Esophagus muscularis mucosa (tissue), 4 donors: ENCODE measurements at regions not wholly inside any gene's neighbourhood (a gene's known extent, or its start where the extent isn't known, plus 50 kb on each side); places are given as distances from the start of the nearest gene placed in this dataset.

Source experiments
- DNase-seq: peaks from one replicate; pipeline ENCODE4 v3.0.0-alpha.2; 2017; ENCODE audit errors: extremely low spot score
- H3K27ac ChIP-seq, 4 donors: fragments of 200-600 bp; sonication (generic); replicated peaks in 1 of 4; 1 replicate in 3 of 4; 2 replicates in 1 of 4; pipeline ENCODE4 v1.5.1; 2016 to 2019; ENCODE audit warnings: mild to moderate bottlenecking in 1 of 4
- H3K27me3 ChIP-seq, 4 donors: fragments of 200-600 bp; sonication (generic); one replicate each; pipeline versions ENCODE4 v1.5.1 to v1.6.0; 2016 to 2019
- H3K36me3 ChIP-seq, 4 donors: fragments of 200-600 bp; sonication (generic); one replicate each; pipeline ENCODE4 v1.5.1; 2016 to 2019
- H3K4me1 ChIP-seq, 4 donors: fragments of 200-600 bp; sonication (generic); one replicate each; pipeline ENCODE4 v1.5.1; 2016 to 2019
- H3K4me3 ChIP-seq, 4 donors: fragments of 200-600 bp; sonication (generic); 1 replicate in 2 of 4; 2 replicates in 2 of 4; pipeline ENCODE4 v1.5.1; 2016 to 2019; ENCODE audit warnings: mild to moderate bottlenecking in 4 of 4, moderate library complexity in 1 of 4
- H3K9me3 ChIP-seq, 4 donors: fragments of 200-600 bp; sonication (generic); 1 replicate in 3 of 4; 2 replicates in 1 of 4; pipeline ENCODE4 v1.5.1; 2016 to 2019
- EP300 ChIP-seq: sonication (generic); formaldehyde crosslinking; IDR thresholded peaks from one replicate; pipeline ENCODE4 v1.6.1; 2017; ENCODE audit warnings: antibody characterized with exemption
- POLR2A ChIP-seq: fragments of 450-650 bp; IDR thresholded peaks from one replicate; pipeline ENCODE4 v1.6.1; 2017; ENCODE audit warnings: antibody characterized with exemption, moderate library complexity, mild to moderate bottlenecking, low read depth
- POLR2AphosphoS5 ChIP-seq, 2 donors: sonication (generic); formaldehyde crosslinking; IDR thresholded peaks; one replicate each; pipeline ENCODE4 v1.6.1; 2017; ENCODE audit warnings: antibody characterized with exemption in 2 of 2
- WGBS: methylation state at CpG from one replicate; pipeline ENCODE4 v1.1.5; 2018; 5-methylcytosine and 5-hydroxymethylcytosine counted together
- intact Hi-C: fragments of 100-400 bp; cut with DNase I; formaldehyde crosslinking; loops from one replicate; pipeline ENCODE4 v1.15.1; 2023
- TF ChIP-seq, protein P1 (sequence below), 3 experiments: fragments of 200-600 bp in 2 of 3; fragments of 450-650 bp in 1 of 3; sonication (generic) in 2 of 3; IDR thresholded peaks; one replicate each; pipeline ENCODE4 v1.5.1; 2017 to 2019; ENCODE audit warnings: antibody characterized with exemption in 3 of 3, mild to moderate bottlenecking in 2 of 3, moderate library complexity in 1 of 3

DNA sequence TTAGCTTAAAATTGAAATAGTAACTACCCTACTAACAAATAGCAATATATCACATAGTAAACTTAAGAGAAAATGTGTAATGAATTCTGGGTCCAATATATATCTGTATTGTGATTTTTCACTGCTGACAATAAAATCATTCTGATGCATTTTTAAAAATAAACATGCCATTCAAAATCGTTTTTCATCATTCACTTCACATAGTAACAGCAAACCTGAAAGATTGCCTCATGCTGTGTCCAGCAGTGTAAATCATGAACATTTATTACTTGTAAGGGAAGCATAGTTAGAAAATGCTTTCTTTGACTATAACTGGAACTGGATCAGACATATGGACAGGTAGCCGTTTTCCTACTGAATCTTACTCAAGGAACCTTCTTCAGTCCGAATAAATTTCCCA is 446.1 kb downstream of the UTRN start:
- H3K4me1 ChIP-seq = no peaks in the 10 kb centered on the region
- no peak for DNase-seq
- no peaks in the 10 kb centered on the region for H3K9me3 ChIP-seq
- 86% methylated on average over 3 of the region's 3 CpGs for WGBS
- peaks cover 3 to 33% (median 14%) of the 10 kb centered on the region in 4 donors for H3K36me3 ChIP-seq
- H3K4me3 ChIP-seq = no peak overlapping the region
- no peaks in the 10 kb centered on the region for H3K27me3 ChIP-seq
- intact Hi-C loops = no loop called here
- TF ChIP-seq POLR2AphosphoS5 (IDR thresholded peaks at IDR 0.05) (no peak), POLR2A (no peak), EP300 (no peak)
- TF ChIP-seq, protein P1, sequence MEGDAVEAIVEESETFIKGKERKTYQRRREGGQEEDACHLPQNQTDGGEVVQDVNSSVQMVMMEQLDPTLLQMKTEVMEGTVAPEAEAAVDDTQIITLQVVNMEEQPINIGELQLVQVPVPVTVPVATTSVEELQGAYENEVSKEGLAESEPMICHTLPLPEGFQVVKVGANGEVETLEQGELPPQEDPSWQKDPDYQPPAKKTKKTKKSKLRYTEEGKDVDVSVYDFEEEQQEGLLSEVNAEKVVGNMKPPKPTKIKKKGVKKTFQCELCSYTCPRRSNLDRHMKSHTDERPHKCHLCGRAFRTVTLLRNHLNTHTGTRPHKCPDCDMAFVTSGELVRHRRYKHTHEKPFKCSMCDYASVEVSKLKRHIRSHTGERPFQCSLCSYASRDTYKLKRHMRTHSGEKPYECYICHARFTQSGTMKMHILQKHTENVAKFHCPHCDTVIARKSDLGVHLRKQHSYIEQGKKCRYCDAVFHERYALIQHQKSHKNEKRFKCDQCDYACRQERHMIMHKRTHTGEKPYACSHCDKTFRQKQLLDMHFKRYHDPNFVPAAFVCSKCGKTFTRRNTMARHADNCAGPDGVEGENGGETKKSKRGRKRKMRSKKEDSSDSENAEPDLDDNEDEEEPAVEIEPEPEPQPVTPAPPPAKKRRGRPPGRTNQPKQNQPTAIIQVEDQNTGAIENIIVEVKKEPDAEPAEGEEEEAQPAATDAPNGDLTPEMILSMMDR (IDR thresholded peaks at IDR 0.05) = no peak
- H3K27ac ChIP-seq = no peak overlapping the region

DNA sequence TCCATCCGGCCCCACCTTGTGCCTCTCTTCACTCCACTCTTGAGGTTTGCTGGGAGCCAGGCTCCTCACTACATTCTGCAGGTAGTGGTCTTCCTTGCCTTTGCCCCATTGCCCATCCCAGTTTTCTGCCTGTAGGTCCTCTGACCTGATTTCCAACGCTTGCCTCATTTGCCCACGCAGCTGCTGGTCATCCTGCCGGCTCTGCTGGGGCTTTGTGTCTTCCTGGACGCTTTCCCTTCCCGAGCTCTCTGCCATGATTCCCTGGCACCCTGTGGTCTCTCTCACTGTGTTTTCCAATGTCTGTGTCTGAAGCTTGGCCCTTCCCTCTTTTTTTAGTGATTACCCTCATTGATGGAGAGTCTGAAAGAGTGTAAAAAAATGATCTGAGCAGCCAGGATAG is 451.6 kb downstream of the UTRN start:
- no peaks in the 10 kb centered on the region for H3K4me1 ChIP-seq
- no peaks in the 10 kb centered on the region for H3K9me3 ChIP-seq
- peaks cover 1 to 34% (median 9%) of the 10 kb centered on the region in 4 donors for H3K36me3 ChIP-seq
- 96% methylated on average over 6 of the region's 6 CpGs for WGBS
- DNase-seq = no peak
- H3K27me3 ChIP-seq = no peaks in the 10 kb centered on the region
- intact Hi-C loops = no loop called here
- H3K4me3 ChIP-seq = no peak overlapping the region
- H3K27ac ChIP-seq = no peak overlapping the region
- TF ChIP-seq, protein P1 (IDR thresholded peaks at IDR 0.05) = no peak
- TF ChIP-seq POLR2A (no peak), EP300 (no peak), POLR2AphosphoS5 (IDR thresholded peaks at IDR 0.05) (no peak)

- intact Hi-C loops = no loop called here
- no peak for DNase-seq
- no peaks in the 10 kb centered on the region for H3K4me1 ChIP-seq
- H3K4me3 ChIP-seq = no peak overlapping the region
- H3K27me3 ChIP-seq = no peaks in the 10 kb centered on the region
- no peaks in the 10 kb centered on the region for H3K9me3 ChIP-seq
- TF ChIP-seq POLR2A (no peak), EP300 (no peak), POLR2AphosphoS5 (IDR thresholded peaks at IDR 0.05) (no peak)
- TF ChIP-seq, protein P1 (IDR thresholded peaks at IDR 0.05) = no peak
- peaks cover 0 to 22% (median 5%) of the 10 kb centered on the region in 4 donors for H3K36me3 ChIP-seq
- no peak overlapping the region for H3K27ac ChIP-seq
- WGBS = 94% methylated on average over 4 of the region's 4 CpGs
Measured at GRCh38 chr6:144737998-144738397, 452.9 kb downstream of the UTRN start.

- intact Hi-C loops = no loop called here
- H3K36me3 ChIP-seq = peaks cover 0 to 13% (median 4%) of the 10 kb centered on the region in 4 donors
- no peaks in the 10 kb centered on the region for H3K9me3 ChIP-seq
- 94% methylated on average over 1 of the region's 1 CpG for WGBS
- H3K27me3 ChIP-seq = no peaks in the 10 kb centered on the region
- TF ChIP-seq POLR2A = no peak
- TF ChIP-seq, protein P1 (IDR thresholded peaks at IDR 0.05) = no peak
- TF ChIP-seq POLR2AphosphoS5 (IDR thresholded peaks at IDR 0.05) = no peak
- no peak for TF ChIP-seq EP300
- DNase-seq = no peak
- H3K4me1 ChIP-seq = no peaks in the 10 kb centered on the region
- no peak overlapping the region for H3K27ac ChIP-seq
- no peak overlapping the region for H3K4me3 ChIP-seq
Measured at GRCh38 chr6:144739873-144740272, 454.7 kb downstream of the UTRN start.

DNA sequence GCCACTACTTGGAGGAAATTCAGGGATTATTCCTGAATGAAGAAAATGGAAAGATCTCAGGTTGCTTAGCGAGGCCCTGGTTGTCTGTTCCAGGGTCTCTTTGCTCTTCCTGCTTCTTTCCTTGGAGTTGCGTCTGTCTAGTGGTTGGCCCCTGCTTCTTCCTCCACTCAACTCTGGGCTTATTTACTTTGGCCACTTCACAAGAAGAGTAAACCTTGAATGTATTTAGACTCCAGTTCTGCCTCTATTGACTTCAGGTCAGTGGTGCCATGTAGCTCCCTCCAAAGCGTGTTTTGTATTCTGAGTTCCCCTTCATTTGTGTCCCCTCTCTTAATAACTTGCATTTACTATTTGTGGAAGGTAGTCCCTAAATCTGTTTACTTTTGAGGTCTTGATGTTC is 456.5 kb downstream of the UTRN start:
- no peak overlapping the region for H3K27ac ChIP-seq
- H3K36me3 ChIP-seq = peaks cover 0 to 11% (median 4%) of the 10 kb centered on the region in 4 donors
- WGBS = 98% methylated on average over 3 of the region's 3 CpGs
- intact Hi-C loops = no loop called here
- H3K9me3 ChIP-seq = no peaks in the 10 kb centered on the region
- H3K4me1 ChIP-seq = peaks cover 0 to under 1% (median 0%) of the 10 kb centered on the region in 4 donors
- no peaks in the 10 kb centered on the region for H3K27me3 ChIP-seq
- H3K4me3 ChIP-seq = no peak overlapping the region
- no peak for DNase-seq
- TF ChIP-seq POLR2AphosphoS5 (IDR thresholded peaks at IDR 0.05) (no peak), POLR2A (no peak), EP300 (no peak)
- TF ChIP-seq, protein P1 (IDR thresholded peaks at IDR 0.05) = no peak
